ENCODE measurements at regions not wholly inside any gene's neighbourhood (a gene's known extent, or its start where the extent isn't known, plus 50 kb on each side); places are given as distances from the start of the nearest gene placed in this dataset.
A peak's percentile ranks its signal among the peaks of the same experiment; 100 is the strongest.
"Not testable (repeated sequence)": the region's sequence is repeated elsewhere in the genome, so short reads cannot be mapped to it uniquely, and the experiment has no call there.

- DNase-seq, result no peak
These were observed 355.9 kb downstream of the OXSM start for GRCh38 chr3:26145769-26146168.

- DNase-seq, result not testable (repeated sequence)
These were observed 367.5 kb downstream of the OXSM start for GRCh38 chr3:26157428-26157827.

- no peak for DNase-seq
These were observed 381.1 kb downstream of the OXSM start for GRCh38 chr3:26171006-26171405.

- no peak for DNase-seq
These were observed 401.7 kb downstream of the OXSM start for GRCh38 chr3:26191556-26191955.

- no peak for DNase-seq
These were observed 403.7 kb downstream of the OXSM start for GRCh38 chr3:26193558-26193957.

GRCh38 chr3:26196781-26197180 lies 406.9 kb downstream of the OXSM start:
- DNase-seq, result no peak

- DNase-seq, result no peak
These were observed 408.7 kb downstream of the OXSM start for GRCh38 chr3:26198609-26199008.

- DNase-seq, result no peak
These were observed 412.3 kb downstream of the OXSM start for GRCh38 chr3:26202169-26202568.

GRCh38 chr3:26205475-26205874 lies 415.6 kb downstream of the OXSM start:
- DNase-seq, result no peak

- DNase-seq, result no peak
These were observed 414.4 kb upstream of the LRRC3B start for GRCh38 chr3:26208201-26208600.

- no peak for DNase-seq
These were observed 392.8 kb upstream of the LRRC3B start for GRCh38 chr3:26229801-26230200.

GRCh38 chr3:26233374-26233773 lies 389.2 kb upstream of the LRRC3B start:
- DNase-seq, result no peak

GRCh38 chr3:26236531-26236930 lies 386.0 kb upstream of the LRRC3B start:
- peak; percentile 63 to 88 (median 72) for DNase-seq

GRCh38 chr3:26237036-26237682 lies 385.4 kb upstream of the LRRC3B start:
- peak in 1 of 3 donors; percentile 40 for DNase-seq

- DNase-seq, result not testable (repeated sequence)
These were observed 378.0 kb upstream of the LRRC3B start for GRCh38 chr3:26244586-26244985.

GRCh38 chr3:26245236-26245635 lies 377.3 kb upstream of the LRRC3B start:
- DNase-seq, result no peak

- no peak for DNase-seq
These were observed 375.7 kb upstream of the LRRC3B start for GRCh38 chr3:26246901-26247300.

- DNase-seq, result peak in 1 of 3 donors; percentile 39
These were observed 374.9 kb upstream of the LRRC3B start for GRCh38 chr3:26247712-26248111.

- no peak for DNase-seq
These were observed 370.6 kb upstream of the LRRC3B start for GRCh38 chr3:26252001-26252400.

GRCh38 chr3:26256224-26256623 lies 366.3 kb upstream of the LRRC3B start:
- peak in 2 of 3 donors; percentile 26 to 51 for DNase-seq

- DNase-seq, result peak in 2 of 3 donors; percentile 33 to 63
These were observed 363.4 kb upstream of the LRRC3B start for GRCh38 chr3:26259176-26259575.

- peak; percentile 76 to 92 (median 86) for DNase-seq
These were observed 362.4 kb upstream of the LRRC3B start for GRCh38 chr3:26260139-26260538.

GRCh38 chr3:26264708-26265107 lies 357.9 kb upstream of the LRRC3B start:
- DNase-seq, result no peak

- DNase-seq, result no peak
These were observed 350.7 kb upstream of the LRRC3B start for GRCh38 chr3:26271848-26272247.

Data from muscle of back (tissue), 3 donors.